Neural cell (in vitro differentiated cells): ENCODE measurements at regions not wholly inside any gene's neighbourhood (a gene's known extent, or its start where the extent isn't known, plus 50 kb on each side); places are given as distances from the start of the nearest gene placed in this dataset.

Experiments
- H2AFZ ChIP-seq: fragments of 200-600, 300-800 bp; sonication (generic), shearing (Covaris generic); 2 replicates; pipeline ENCODE4 v1.6.0; 2014; ENCODE audit warnings: low read depth, mild to moderate bottlenecking, antibody characterized with exemption, low read length, moderate library complexity
- H3F3A ChIP-seq: fragments of 200-600 bp; shearing (Covaris generic); 2 replicates; pipeline ENCODE4 v1.6.1; 2016; ENCODE audit warnings: mild to moderate bottlenecking, moderate library complexity, mixed read lengths, antibody characterized with exemption, low read length; ENCODE audit not compliant: insufficient read depth, poor library complexity, severe bottlenecking
- H3K27ac ChIP-seq: fragments of 200-600, 300-800 bp; sonication (generic), shearing (Covaris generic); 2 replicates; pipeline ENCODE4 v1.5.1; 2014; ENCODE audit warnings: mild to moderate bottlenecking, low read length, moderate library complexity
- H3K27me3 ChIP-seq: fragments of 300-800, 200-600 bp; sonication (generic), shearing (Covaris generic); 2 replicates; pipeline ENCODE4 v1.6.0; 2014; ENCODE audit warnings: mild to moderate bottlenecking, low read depth, low read length, moderate library complexity; ENCODE audit not compliant: insufficient read depth
- H3K36me3 ChIP-seq: fragments of 300-800, 200-600 bp; sonication (generic), shearing (Covaris generic); 2 replicates; pipeline ENCODE4 v1.5.1; 2014; ENCODE audit warnings: mild to moderate bottlenecking, antibody characterized with exemption, low read length, moderate library complexity; ENCODE audit not compliant: insufficient read depth
- H3K4me2 ChIP-seq: fragments of 300-800, 200-600 bp; sonication (generic), shearing (Covaris generic); 2 replicates; pipeline ENCODE4 v1.6.0; 2014; ENCODE audit warnings: mild to moderate bottlenecking, low read length
- H3K4me3 ChIP-seq: fragments of 300-800, 200-600 bp; sonication (generic), shearing (Covaris generic); 2 replicates; pipeline ENCODE4 v1.5.1; 2014; ENCODE audit warnings: mild to moderate bottlenecking, low read length, moderate library complexity
- H3K79me2 ChIP-seq: fragments of 200-600 bp; shearing (Covaris generic); replicated peaks from 2 replicates; pipeline ENCODE4 v1.6.0; 2014; ENCODE audit warnings: mild to moderate bottlenecking, low read length, moderate library complexity; ENCODE audit not compliant: insufficient read depth
- H3K9ac ChIP-seq: fragments of 300-800, 200-600 bp; sonication (generic), shearing (Covaris generic); 2 replicates; pipeline ENCODE4 v1.6.1; 2016; ENCODE audit warnings: mild to moderate bottlenecking, low read length, mixed read lengths
- H3K9me2 ChIP-seq: fragments of 200-600 bp; shearing (Covaris generic); 2 replicates; pipeline ENCODE4 v1.6.1; 2016; ENCODE audit warnings: mild to moderate bottlenecking, low read length, mixed read lengths; ENCODE audit not compliant: insufficient read depth
- H3K9me3 ChIP-seq: fragments of 200-600, 300-800 bp; sonication (generic), shearing (Covaris generic); 2 replicates; pipeline ENCODE4 v1.6.1; 2016; ENCODE audit warnings: mild to moderate bottlenecking, mixed run types, low read length, moderate library complexity, mixed read lengths
- H4K20me1 ChIP-seq: fragments of 200-600 bp; shearing (Covaris generic); 2 replicates; pipeline ENCODE4 v1.6.1; 2016; ENCODE audit warnings: mild to moderate bottlenecking, mixed run types; ENCODE audit not compliant: insufficient read depth
- CTCF ChIP-seq: fragments of 450-650 bp; IDR thresholded peaks from 2 replicates; pipeline ENCODE4 v1.5.1; 2014; ENCODE audit warnings: antibody characterized with exemption, mild to moderate bottlenecking, moderate library complexity; ENCODE audit not compliant: poor library complexity, severe bottlenecking
- EP300 ChIP-seq: fragments of 450-650 bp; conservative IDR thresholded peaks from 2 replicates; pipeline ENCODE4 v1.6.1; 2014; ENCODE audit warnings: antibody characterized with exemption, mild to moderate bottlenecking, moderate library complexity; ENCODE audit not compliant: poor library complexity, severe bottlenecking
- EZH2 ChIP-seq: fragments of 200-600, 300-800 bp; shearing (Covaris generic), sonication (generic); IDR thresholded peaks from 2 replicates; pipeline ENCODE4 v1.6.1; 2014; ENCODE audit warnings: antibody characterized with exemption, low read length, borderline replicate concordance, mild to moderate bottlenecking; ENCODE audit not compliant: insufficient read depth, poor library complexity, severe bottlenecking
- MXI1 ChIP-seq: fragments of 450-650 bp; conservative IDR thresholded peaks from 2 replicates; pipeline ENCODE4 v1.6.1; 2014; ENCODE audit warnings: antibody characterized with exemption, mild to moderate bottlenecking; ENCODE audit not compliant: poor library complexity, severe bottlenecking
- POLR2AphosphoS5 ChIP-seq: IDR thresholded peaks from 2 replicates; pipeline ENCODE4 v1.6.1; 2012
- RAD21 ChIP-seq: fragments of 450-650 bp; conservative IDR thresholded peaks from 2 replicates; pipeline ENCODE4 v1.6.1; 2014; ENCODE audit warnings: antibody characterized with exemption, mild to moderate bottlenecking, moderate library complexity
- SMC3 ChIP-seq: fragments of 450-650 bp; conservative IDR thresholded peaks from 2 replicates; pipeline ENCODE4 v1.6.1; 2014; ENCODE audit warnings: antibody characterized with exemption, mild to moderate bottlenecking, moderate library complexity; ENCODE audit not compliant: poor library complexity
- TAF1 ChIP-seq: IDR thresholded peaks from 2 replicates; pipeline ENCODE4 v1.6.1; 2012; ENCODE audit warnings: low read depth
- TF ChIP-seq, protein P1 (sequence below): IDR thresholded peaks from 2 replicates; pipeline ENCODE4 v1.6.1; 2012; ENCODE audit warnings: borderline replicate concordance

DNA sequence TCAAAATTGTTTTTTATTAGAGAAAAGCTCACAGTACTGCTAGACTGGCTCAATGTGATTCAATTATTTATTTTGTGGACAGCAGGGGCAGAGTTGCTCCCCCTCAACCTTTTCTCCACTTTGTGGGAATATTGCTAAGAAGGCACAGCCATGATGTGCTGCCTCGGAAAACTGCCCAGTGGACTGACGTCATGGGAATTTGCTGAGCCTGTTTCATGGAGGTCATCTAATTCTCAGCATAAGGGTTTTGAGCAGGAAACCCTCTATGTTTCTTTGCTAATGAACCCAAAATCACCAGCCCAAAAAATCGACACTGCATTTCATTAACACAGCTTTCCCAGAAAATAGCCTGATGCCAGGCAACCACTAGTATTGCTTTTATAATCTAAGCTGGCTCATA is 228.8 kb upstream of the FAM3C start:
- Histone ChIP-seq H3K4me3 (no peak overlapping the region), H3K27ac (no peak overlapping the region)

DNA sequence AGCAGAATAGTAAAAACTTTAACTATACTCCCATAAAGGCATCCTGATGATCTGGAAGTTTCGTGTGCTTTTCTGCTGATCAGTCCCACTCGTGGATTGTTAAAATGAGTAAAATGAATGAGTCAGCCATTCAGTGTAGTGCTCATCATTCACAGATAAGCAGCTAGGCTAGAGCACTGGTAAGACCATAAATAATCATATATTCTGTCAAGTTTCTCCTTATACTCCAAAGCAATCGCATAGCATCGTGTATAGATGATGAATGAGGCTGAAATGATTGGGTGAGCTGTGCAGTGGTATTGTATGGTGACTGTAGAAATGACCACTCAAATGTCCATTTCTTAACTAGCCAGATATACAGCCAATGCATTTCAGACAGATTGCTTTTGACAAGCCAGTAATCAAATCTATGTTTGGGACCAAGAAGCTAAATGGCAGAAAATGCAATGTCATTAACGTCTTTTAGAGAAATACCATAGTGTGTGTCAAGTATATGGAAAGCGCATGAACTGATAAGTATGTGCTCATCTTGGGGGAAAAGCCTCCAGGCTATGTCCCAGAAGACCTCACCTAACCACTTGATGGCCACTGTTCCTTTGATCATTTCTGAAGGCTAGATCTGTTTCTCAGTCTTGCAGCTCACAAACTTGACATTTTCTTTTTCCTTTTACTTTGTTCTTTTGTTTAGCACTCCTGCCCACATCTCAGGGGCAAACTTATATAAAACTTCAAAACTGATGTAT is 227.2 kb upstream of the FAM3C start:
- Histone ChIP-seq H2AFZ (no peak overlapping the region), H3F3A (no peaks in the 10 kb centered on the region), H3K9me2 (no peaks in the 10 kb centered on the region), H3K4me3 (no peak overlapping the region), H3K9ac (no peak overlapping the region), H3K27me3 (no peaks in the 10 kb centered on the region), H3K36me3 (no peaks in the 10 kb centered on the region), H3K79me2 (no peaks in the 10 kb centered on the region), H3K4me2 (no peak overlapping the region), H4K20me1 (no peaks in the 10 kb centered on the region), H3K27ac (no peak overlapping the region), H3K9me3 (no peaks in the 10 kb centered on the region)
- TF ChIP-seq MXI1 = no peak
- TF ChIP-seq SMC3 = no peak
- TF ChIP-seq EP300 = no peak

More for the DNA sequence above, 228.8 kb upstream of the FAM3C start:
- no peak overlapping the region for H3K4me2 ChIP-seq
- no peaks in the 10 kb centered on the region for H3K9me2 ChIP-seq
- no peak overlapping the region for H2AFZ ChIP-seq
- H3F3A ChIP-seq = no peaks in the 10 kb centered on the region
- no peaks in the 10 kb centered on the region for H3K27me3 ChIP-seq
- TF ChIP-seq EZH2 = no peak
- no peak for TF ChIP-seq RAD21
- TF ChIP-seq, protein P1, sequence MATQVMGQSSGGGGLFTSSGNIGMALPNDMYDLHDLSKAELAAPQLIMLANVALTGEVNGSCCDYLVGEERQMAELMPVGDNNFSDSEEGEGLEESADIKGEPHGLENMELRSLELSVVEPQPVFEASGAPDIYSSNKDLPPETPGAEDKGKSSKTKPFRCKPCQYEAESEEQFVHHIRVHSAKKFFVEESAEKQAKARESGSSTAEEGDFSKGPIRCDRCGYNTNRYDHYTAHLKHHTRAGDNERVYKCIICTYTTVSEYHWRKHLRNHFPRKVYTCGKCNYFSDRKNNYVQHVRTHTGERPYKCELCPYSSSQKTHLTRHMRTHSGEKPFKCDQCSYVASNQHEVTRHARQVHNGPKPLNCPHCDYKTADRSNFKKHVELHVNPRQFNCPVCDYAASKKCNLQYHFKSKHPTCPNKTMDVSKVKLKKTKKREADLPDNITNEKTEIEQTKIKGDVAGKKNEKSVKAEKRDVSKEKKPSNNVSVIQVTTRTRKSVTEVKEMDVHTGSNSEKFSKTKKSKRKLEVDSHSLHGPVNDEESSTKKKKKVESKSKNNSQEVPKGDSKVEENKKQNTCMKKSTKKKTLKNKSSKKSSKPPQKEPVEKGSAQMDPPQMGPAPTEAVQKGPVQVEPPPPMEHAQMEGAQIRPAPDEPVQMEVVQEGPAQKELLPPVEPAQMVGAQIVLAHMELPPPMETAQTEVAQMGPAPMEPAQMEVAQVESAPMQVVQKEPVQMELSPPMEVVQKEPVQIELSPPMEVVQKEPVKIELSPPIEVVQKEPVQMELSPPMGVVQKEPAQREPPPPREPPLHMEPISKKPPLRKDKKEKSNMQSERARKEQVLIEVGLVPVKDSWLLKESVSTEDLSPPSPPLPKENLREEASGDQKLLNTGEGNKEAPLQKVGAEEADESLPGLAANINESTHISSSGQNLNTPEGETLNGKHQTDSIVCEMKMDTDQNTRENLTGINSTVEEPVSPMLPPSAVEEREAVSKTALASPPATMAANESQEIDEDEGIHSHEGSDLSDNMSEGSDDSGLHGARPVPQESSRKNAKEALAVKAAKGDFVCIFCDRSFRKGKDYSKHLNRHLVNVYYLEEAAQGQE = no peak
- H3K36me3 ChIP-seq = no peaks in the 10 kb centered on the region
- H3K9me3 ChIP-seq = no peaks in the 10 kb centered on the region
- no peaks in the 10 kb centered on the region for H4K20me1 ChIP-seq
- no peak overlapping the region for H3K9ac ChIP-seq
- no peaks in the 10 kb centered on the region for H3K79me2 ChIP-seq

GRCh38 chr7:121621937-121622336 is 225.8 kb upstream of the FAM3C start:
- Histone ChIP-seq H3K27ac (no peak overlapping the region), H3K4me2 (no peak overlapping the region), H3F3A (no peaks in the 10 kb centered on the region), H3K79me2 (no peaks in the 10 kb centered on the region), H3K9me2 (no peaks in the 10 kb centered on the region), H3K9me3 (no peaks in the 10 kb centered on the region), H3K4me3 (no peak overlapping the region), H2AFZ (no peak overlapping the region), H3K9ac (no peak overlapping the region), H3K27me3 (no peaks in the 10 kb centered on the region), H3K36me3 (no peaks in the 10 kb centered on the region), H4K20me1 (no peaks in the 10 kb centered on the region)
- TF ChIP-seq EP300 (no peak), RAD21 (no peak), EZH2 (no peak), TAF1 (no peak), CTCF (no peak), MXI1 (no peak), SMC3 (no peak), POLR2AphosphoS5 (no peak)
- TF ChIP-seq, protein P1 = no peak
